ENCODE measurements at regions not wholly inside any gene's neighbourhood (a gene's known extent, or its start where the extent isn't known, plus 50 kb on each side); places are given as distances from the start of the nearest gene placed in this dataset.

- no peak overlapping the region for H3K4me3 Mint-ChIP-seq
- H3K36me3 Mint-ChIP-seq (ENCODE audit: low read depth), result no peaks in the 10 kb centered on the region
- H3K27me3 Mint-ChIP-seq (ENCODE audit: low read depth), result no peaks in the 10 kb centered on the region
- H3K27ac Mint-ChIP-seq (ENCODE audit: unreplicated experiment), result no peak overlapping the region
- H3K9me3 Mint-ChIP-seq, result no peaks in the 10 kb centered on the region
- no peak for DNase-seq (ENCODE audit: low read depth, low spot score)
- no peak for TF ChIP-seq CTCF (conservative IDR thresholded peaks at IDR 0.05)
- H3K4me1 Mint-ChIP-seq, result no peaks in the 10 kb centered on the region
Observed at GRCh38 chr18:78017869-78018268, 768.2 kb downstream of the GALR1 start.

GRCh38 chr18:78021196-78021595 lies 771.5 kb downstream of the GALR1 start:
- no peak overlapping the region for H3K27ac Mint-ChIP-seq (ENCODE audit: unreplicated experiment)
- no peaks in the 10 kb centered on the region for H3K4me1 Mint-ChIP-seq
- H3K9me3 Mint-ChIP-seq, result no peaks in the 10 kb centered on the region
- no peak for DNase-seq (ENCODE audit: low read depth, low spot score)
- no peaks in the 10 kb centered on the region for H3K27me3 Mint-ChIP-seq (ENCODE audit: low read depth)
- H3K4me3 Mint-ChIP-seq, result no peak overlapping the region
- H3K36me3 Mint-ChIP-seq (ENCODE audit: low read depth), result no peaks in the 10 kb centered on the region
- TF ChIP-seq CTCF (conservative IDR thresholded peaks at IDR 0.05), result peak; percentile 42

- Mint-ChIP-seq H3K27me3 (ENCODE audit: low read depth) (no peaks in the 10 kb centered on the region), H3K36me3 (ENCODE audit: low read depth) (no peaks in the 10 kb centered on the region), H3K9me3 (peaks cover 3% of the 10 kb centered on the region), H3K4me3 (no peak overlapping the region), H3K27ac (ENCODE audit: unreplicated experiment) (no peak overlapping the region), H3K4me1 (peaks cover 13% of the 10 kb centered on the region)
- DNase-seq (ENCODE audit: low read depth, low spot score), result no peak
- TF ChIP-seq CTCF (conservative IDR thresholded peaks at IDR 0.05), result no peak
Observed at GRCh38 chr18:78031589-78031988, 781.9 kb downstream of the GALR1 start.

GRCh38 chr18:78031991-78032390 lies 782.3 kb downstream of the GALR1 start:
- Mint-ChIP-seq H3K36me3 (ENCODE audit: low read depth) (no peaks in the 10 kb centered on the region), H3K4me3 (no peak overlapping the region), H3K4me1 (peaks cover 13% of the 10 kb centered on the region), H3K27ac (ENCODE audit: unreplicated experiment) (no peak overlapping the region), H3K27me3 (ENCODE audit: low read depth) (no peaks in the 10 kb centered on the region), H3K9me3 (peaks cover 3% of the 10 kb centered on the region)
- TF ChIP-seq CTCF (conservative IDR thresholded peaks at IDR 0.05), result no peak
- no peak for DNase-seq (ENCODE audit: low read depth, low spot score)

- Mint-ChIP-seq H3K9me3 (peaks cover 3% of the 10 kb centered on the region), H3K27ac (ENCODE audit: unreplicated experiment) (no peak overlapping the region)
- TF ChIP-seq CTCF (conservative IDR thresholded peaks at IDR 0.05), result no peak
Observed at GRCh38 chr18:78032574-78032973, 782.9 kb downstream of the GALR1 start.

GRCh38 chr18:78034755-78035154 lies 785.1 kb downstream of the GALR1 start:
- no peak overlapping the region for H3K4me3 Mint-ChIP-seq
- no peaks in the 10 kb centered on the region for H3K27me3 Mint-ChIP-seq (ENCODE audit: low read depth)
- H3K36me3 Mint-ChIP-seq (ENCODE audit: low read depth), result no peaks in the 10 kb centered on the region
- no peak overlapping the region for H3K27ac Mint-ChIP-seq (ENCODE audit: unreplicated experiment)
- no peak for DNase-seq (ENCODE audit: low read depth, low spot score)
- peaks cover 6% of the 10 kb centered on the region for H3K9me3 Mint-ChIP-seq
- peaks cover 13% of the 10 kb centered on the region for H3K4me1 Mint-ChIP-seq
- TF ChIP-seq CTCF (conservative IDR thresholded peaks at IDR 0.05), result no peak

More at GRCh38 chr18:78032574-78032973, 782.9 kb downstream of the GALR1 start:
- Mint-ChIP-seq H3K27me3 (ENCODE audit: low read depth) (no peaks in the 10 kb centered on the region), H3K4me1 (peaks cover 13% of the 10 kb centered on the region), H3K36me3 (ENCODE audit: low read depth) (no peaks in the 10 kb centered on the region), H3K4me3 (no peak overlapping the region)
- DNase-seq (ENCODE audit: low read depth, low spot score), result no peak

All from neural crest cell (in vitro differentiated cells).